Liver (tissue), 8 donors: ENCODE measurements at regions not wholly inside any gene's neighbourhood (a gene's known extent, or its start where the extent isn't known, plus 50 kb on each side); places are given as distances from the start of the nearest gene placed in this dataset.

Experiments used
- DNase-seq: peaks from one replicate; pipeline ENCODE4 v3.0.0-alpha.2; 2017; ENCODE audit warnings: low spot score
- H3K27ac ChIP-seq, 2 donors: one replicate each; pipeline ENCODE4 v1.7.0; 2013; ENCODE audit warnings: inconsistent platforms in 2 of 2, low read length in 2 of 2, control low read depth in 1 of 2, low read depth in 1 of 2, mild to moderate bottlenecking in 1 of 2
- H3K27me3 ChIP-seq, 4 donors: one replicate each; pipeline versions ENCODE4 v1.6.1 to v1.7.0; 2013; ENCODE audit warnings: low read length in 3 of 4, inconsistent platforms in 1 of 4, mild to moderate bottlenecking in 1 of 4, moderate library complexity in 1 of 4; ENCODE audit not compliant: control insufficient read depth in 4 of 4, insufficient read depth in 4 of 4
- H3K36me3 ChIP-seq, 4 donors: one replicate each; pipeline versions ENCODE4 v1.6.1 to v1.7.0; 2013; ENCODE audit warnings: low read length in 3 of 4, mild to moderate bottlenecking in 3 of 4, low read depth in 1 of 4, moderate library complexity in 1 of 4; ENCODE audit not compliant: control insufficient read depth in 4 of 4, insufficient read depth in 3 of 4
- H3K4me1 ChIP-seq, 4 donors: one replicate each; pipeline versions ENCODE4 v1.6.1 to v1.7.0; 2013; ENCODE audit warnings: low read length in 3 of 4, mild to moderate bottlenecking in 3 of 4, moderate library complexity in 1 of 4; ENCODE audit not compliant: control insufficient read depth in 4 of 4, insufficient read depth in 4 of 4
- H3K4me3 ChIP-seq, 3 donors: one replicate each; pipeline versions ENCODE4 v1.6.1 to v1.7.0; 2013; ENCODE audit warnings: low read length in 3 of 3, control low read depth in 1 of 3, low read depth in 1 of 3, mild to moderate bottlenecking in 1 of 3
- H3K9ac ChIP-seq, 2 donors: one replicate each; pipeline ENCODE4 v1.7.0; 2013; ENCODE audit warnings: low read length in 2 of 2, mild to moderate bottlenecking in 2 of 2, moderate library complexity in 2 of 2, control low read depth in 1 of 2, low read depth in 1 of 2
- H3K9me3 ChIP-seq, 4 donors: one replicate each; pipeline versions ENCODE4 v1.6.1 to v1.7.0; 2013; ENCODE audit warnings: low read length in 3 of 4; ENCODE audit not compliant: control insufficient read depth in 4 of 4
- ATF3 ChIP-seq: IDR thresholded peaks from 2 replicates; pipeline ENCODE4 v1.6.1; 2016; ENCODE audit warnings: antibody characterized with exemption
- CTCF ChIP-seq: fragments of 150-350 bp; IDR thresholded peaks from 2 replicates; pipeline ENCODE4 v1.5.1; 2017; ENCODE audit warnings: improper control_type of control experiment, low read depth, low read length; ENCODE audit not compliant: missing input control
- EGR1 ChIP-seq, 2 donors: IDR thresholded peaks; 2 replicates each; pipeline ENCODE4 v1.6.1; 2016 to 2018; ENCODE audit warnings: antibody characterized with exemption in 2 of 2, low read depth in 2 of 2
- FOXA1 ChIP-seq: IDR thresholded peaks from 2 replicates; pipeline ENCODE4 v1.6.1; 2016; ENCODE audit warnings: antibody characterized with exemption
- FOXA2 ChIP-seq: IDR thresholded peaks from 2 replicates; pipeline ENCODE4 v1.6.1; 2016; ENCODE audit warnings: antibody characterized with exemption
- GABPA ChIP-seq, 2 donors: IDR thresholded peaks in 1 of 2; conservative IDR thresholded peaks in 1 of 2; 2 replicates each; pipeline ENCODE4 v1.6.1; 2016; ENCODE audit warnings: antibody characterized with exemption in 2 of 2, mild to moderate bottlenecking in 1 of 2, moderate library complexity in 1 of 2
- HNF4A ChIP-seq, 2 donors: conservative IDR thresholded peaks; 2 replicates each; pipeline ENCODE4 v1.6.1; 2016; ENCODE audit warnings: antibody characterized with exemption in 2 of 2, mild to moderate bottlenecking in 2 of 2
- HNF4G ChIP-seq: IDR thresholded peaks from 2 replicates; pipeline ENCODE4 v1.6.1; 2016; ENCODE audit warnings: antibody characterized with exemption
- JUND ChIP-seq, 2 donors: IDR thresholded peaks; 2 replicates each; pipeline ENCODE4 v1.6.1; 2016; ENCODE audit warnings: antibody characterized with exemption in 2 of 2
- MAX ChIP-seq: IDR thresholded peaks from 2 replicates; pipeline ENCODE4 v1.6.1; 2016; ENCODE audit warnings: antibody characterized with exemption
- NR2F2 ChIP-seq: IDR thresholded peaks from 2 replicates; pipeline ENCODE4 v1.6.1; 2016; ENCODE audit warnings: antibody characterized with exemption
- RXRA ChIP-seq, 2 donors: IDR thresholded peaks; 2 replicates each; pipeline ENCODE4 v1.6.1; 2017 to 2018; ENCODE audit warnings: antibody characterized with exemption in 2 of 2, mild to moderate bottlenecking in 1 of 2
- SP1 ChIP-seq: IDR thresholded peaks from 2 replicates; pipeline ENCODE4 v1.6.1; 2018; ENCODE audit warnings: antibody characterized with exemption, mild to moderate bottlenecking
- TAF1 ChIP-seq: conservative IDR thresholded peaks from 2 replicates; pipeline ENCODE4 v1.6.1; 2016; ENCODE audit warnings: antibody characterized with exemption, mild to moderate bottlenecking
- YY1 ChIP-seq: IDR thresholded peaks from 2 replicates; pipeline ENCODE4 v1.6.1; 2016; ENCODE audit warnings: antibody characterized with exemption, mild to moderate bottlenecking
- ZBTB33 ChIP-seq: IDR thresholded peaks from 2 replicates; pipeline ENCODE4 v1.6.1; 2016; ENCODE audit warnings: antibody characterized with exemption
- WGBS: extraction: QIAGEN DNeasy Blood & Tissue Kit; methylation state at CpG from one replicate; pipeline ENCODE4 v1.1.7; 2013; 5-methylcytosine and 5-hydroxymethylcytosine counted together
- TF ChIP-seq, protein P1 (sequence below): IDR thresholded peaks from 2 replicates; pipeline ENCODE4 v1.6.1; 2016; ENCODE audit warnings: antibody characterized with exemption, mild to moderate bottlenecking
- donor health status: healthy.
- donor health status: healthy.
- donor health status: healthy.
- donor health status: healthy.
- donor health status: healthy.

- no peak for TF ChIP-seq CTCF
Measured at GRCh38 chr6:3610921-3611320, 140.6 kb downstream of the PXDC1 start (continued).

DNA sequence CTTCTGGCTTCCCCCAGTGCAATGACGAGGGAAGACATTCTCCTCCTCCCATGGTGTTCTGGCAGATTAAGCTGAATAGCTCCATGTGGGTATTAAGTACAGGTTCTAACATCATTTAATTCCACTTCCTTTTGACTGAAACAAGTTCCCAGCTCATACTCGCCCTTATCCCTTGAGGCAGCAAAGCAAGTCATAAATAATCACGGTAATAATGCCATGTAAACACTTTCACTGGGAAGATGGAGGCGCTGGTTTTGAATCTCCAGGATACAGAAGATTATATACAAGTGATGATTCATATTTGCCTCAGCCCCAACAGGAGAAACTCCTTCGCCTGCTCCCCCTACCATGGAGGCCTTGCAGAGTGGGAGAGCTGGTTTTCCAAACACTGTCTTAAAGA lies 141.3 kb downstream of the PXDC1 start:
- no peak for TF ChIP-seq FOXA2
- TF ChIP-seq JUND (IDR thresholded peaks at IDR 0.05): no peak
- TF ChIP-seq HNF4G: no peak
- TF ChIP-seq TAF1: no peak
- TF ChIP-seq RXRA (IDR thresholded peaks at IDR 0.05): no peak
- no peak for TF ChIP-seq SP1
- TF ChIP-seq MAX: no peak
- TF ChIP-seq GABPA (IDR thresholded peaks at IDR 0.05 in 1 of 2, conservative IDR thresholded peaks at IDR 0.05 in 1 of 2): no peak
- no peak for TF ChIP-seq FOXA1
- TF ChIP-seq, protein P1, sequence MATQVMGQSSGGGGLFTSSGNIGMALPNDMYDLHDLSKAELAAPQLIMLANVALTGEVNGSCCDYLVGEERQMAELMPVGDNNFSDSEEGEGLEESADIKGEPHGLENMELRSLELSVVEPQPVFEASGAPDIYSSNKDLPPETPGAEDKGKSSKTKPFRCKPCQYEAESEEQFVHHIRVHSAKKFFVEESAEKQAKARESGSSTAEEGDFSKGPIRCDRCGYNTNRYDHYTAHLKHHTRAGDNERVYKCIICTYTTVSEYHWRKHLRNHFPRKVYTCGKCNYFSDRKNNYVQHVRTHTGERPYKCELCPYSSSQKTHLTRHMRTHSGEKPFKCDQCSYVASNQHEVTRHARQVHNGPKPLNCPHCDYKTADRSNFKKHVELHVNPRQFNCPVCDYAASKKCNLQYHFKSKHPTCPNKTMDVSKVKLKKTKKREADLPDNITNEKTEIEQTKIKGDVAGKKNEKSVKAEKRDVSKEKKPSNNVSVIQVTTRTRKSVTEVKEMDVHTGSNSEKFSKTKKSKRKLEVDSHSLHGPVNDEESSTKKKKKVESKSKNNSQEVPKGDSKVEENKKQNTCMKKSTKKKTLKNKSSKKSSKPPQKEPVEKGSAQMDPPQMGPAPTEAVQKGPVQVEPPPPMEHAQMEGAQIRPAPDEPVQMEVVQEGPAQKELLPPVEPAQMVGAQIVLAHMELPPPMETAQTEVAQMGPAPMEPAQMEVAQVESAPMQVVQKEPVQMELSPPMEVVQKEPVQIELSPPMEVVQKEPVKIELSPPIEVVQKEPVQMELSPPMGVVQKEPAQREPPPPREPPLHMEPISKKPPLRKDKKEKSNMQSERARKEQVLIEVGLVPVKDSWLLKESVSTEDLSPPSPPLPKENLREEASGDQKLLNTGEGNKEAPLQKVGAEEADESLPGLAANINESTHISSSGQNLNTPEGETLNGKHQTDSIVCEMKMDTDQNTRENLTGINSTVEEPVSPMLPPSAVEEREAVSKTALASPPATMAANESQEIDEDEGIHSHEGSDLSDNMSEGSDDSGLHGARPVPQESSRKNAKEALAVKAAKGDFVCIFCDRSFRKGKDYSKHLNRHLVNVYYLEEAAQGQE: no peak
- no peak for TF ChIP-seq YY1
- no peak for TF ChIP-seq NR2F2
- no peak for TF ChIP-seq CTCF
- no peak overlapping the region for H3K9ac ChIP-seq
- no peaks in the 10 kb centered on the region for H3K36me3 ChIP-seq
- no peak overlapping the region for H3K4me3 ChIP-seq
- 76% methylated on average over 5 of the region's 5 CpGs for WGBS
- H3K27ac ChIP-seq: no peak overlapping the region
- H3K27me3 ChIP-seq: no peaks in the 10 kb centered on the region
- H3K4me1 ChIP-seq: no peaks in the 10 kb centered on the region
- no peak for DNase-seq
- H3K9me3 ChIP-seq: no peaks in the 10 kb centered on the region

DNA sequence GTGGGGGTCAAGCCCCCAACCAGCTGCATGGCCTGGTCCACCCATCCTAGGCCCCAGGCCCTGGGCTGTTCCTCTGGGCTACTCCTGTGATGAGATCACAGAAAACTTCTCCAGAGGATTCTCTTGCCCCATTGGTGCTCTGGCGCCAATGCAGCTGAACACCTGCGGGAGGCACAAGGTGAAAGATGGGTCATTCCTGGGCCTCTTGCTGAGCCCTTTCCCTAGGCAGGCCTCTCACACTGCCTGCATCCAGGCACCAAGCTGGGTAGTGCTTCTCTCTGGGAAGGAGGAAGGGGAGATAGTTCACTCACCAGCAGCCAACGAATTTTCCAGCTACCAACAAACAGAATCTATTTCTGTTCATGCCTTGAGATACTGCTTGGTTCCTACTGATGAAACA lies 142.1 kb downstream of the PXDC1 start:
- 92% methylated on average over 3 of the region's 3 CpGs for WGBS
- no peak overlapping the region for H3K4me3 ChIP-seq
- peak; percentile 26 for DNase-seq
- H3K4me1 ChIP-seq: no peaks in the 10 kb centered on the region
- no peak overlapping the region for H3K27ac ChIP-seq
- H3K9me3 ChIP-seq: no peaks in the 10 kb centered on the region
- TF ChIP-seq YY1 (no peak), GABPA (IDR thresholded peaks at IDR 0.05 in 1 of 2, conservative IDR thresholded peaks at IDR 0.05 in 1 of 2) (no peak), SP1 (no peak), ATF3 (no peak), HNF4A (conservative IDR thresholded peaks at IDR 0.05) (no peak), ZBTB33 (no peak), FOXA2 (no peak), NR2F2 (no peak), EGR1 (IDR thresholded peaks at IDR 0.05; ENCODE audit: low read depth in 2 of 2) (no peak), RXRA (IDR thresholded peaks at IDR 0.05) (no peak)
- H3K9ac ChIP-seq: no peak overlapping the region
- no peaks in the 10 kb centered on the region for H3K36me3 ChIP-seq
- no peaks in the 10 kb centered on the region for H3K27me3 ChIP-seq
